Upper lobe of left lung (tissue), 4 donors: ENCODE measurements at regions not wholly inside any gene's neighbourhood (a gene's known extent, or its start where the extent isn't known, plus 50 kb on each side); places are given as distances from the start of the nearest gene placed in this dataset.

Experiments used
- CTCF ChIP-seq, 6 experiments: fragments of 450-650 bp in 4 of 6; fragments of 200-600 bp in 2 of 6; sonication (generic) in 2 of 6; IDR thresholded peaks; one replicate each; pipeline ENCODE4 v1.5.1; 2016 to 2019; ENCODE audit warnings: antibody characterized with exemption in 6 of 6
- EP300 ChIP-seq, 4 donors: sonication (generic); formaldehyde crosslinking; IDR thresholded peaks; one replicate each; pipeline ENCODE4 v1.5.1; 2017; ENCODE audit warnings: antibody characterized with exemption in 4 of 4, control low read depth in 2 of 4
- POLR2A ChIP-seq, 4 donors: fragments of 450-650 bp; IDR thresholded peaks; one replicate each; pipeline ENCODE4 v1.5.1; 2016 to 2017; ENCODE audit warnings: antibody characterized with exemption in 4 of 4, mild to moderate bottlenecking in 2 of 4
- POLR2AphosphoS5 ChIP-seq, 2 donors: sonication (generic); formaldehyde crosslinking; IDR thresholded peaks; one replicate each; pipeline ENCODE4 v1.5.1; 2017; ENCODE audit warnings: antibody characterized with exemption in 2 of 2

- no peak for TF ChIP-seq CTCF (IDR thresholded peaks at IDR 0.05)
- TF ChIP-seq POLR2A (IDR thresholded peaks at IDR 0.05), result no peak
- TF ChIP-seq POLR2AphosphoS5 (IDR thresholded peaks at IDR 0.05), result no peak
- TF ChIP-seq EP300 (IDR thresholded peaks at IDR 0.05), result no peak
These were observed 72.6 kb upstream of the PTPRT start for GRCh38 chr20:43262341-43262740.
